HFFc6 (cell line): ENCODE measurements at regions not wholly inside any gene's neighbourhood (a gene's known extent, or its start where the extent isn't known, plus 50 kb on each side); places are given as distances from the start of the nearest gene placed in this dataset.
"Not testable (repeated sequence)": the region's sequence is repeated elsewhere in the genome, so short reads cannot be mapped to it uniquely, and the experiment has no call there.

Experiments used
- DNase-seq: peaks from one replicate; pipeline ENCODE4 v3.0.0-alpha.2; 2018
- H3K27ac Mint-ChIP-seq: 2 replicates; pipeline ENCODE4 v1.8.0; 2020; ENCODE audit warnings: mild to moderate bottlenecking, mixed read lengths
- H3K27me3 Mint-ChIP-seq: 2 replicates; pipeline ENCODE4 v1.8.0; 2021; ENCODE audit warnings: mild to moderate bottlenecking, moderate library complexity, mixed read lengths; ENCODE audit not compliant: insufficient read depth
- H3K36me3 Mint-ChIP-seq: 2 replicates; pipeline ENCODE4 v1.8.0; 2021; ENCODE audit warnings: low read depth, mixed read lengths
- H3K4me1 Mint-ChIP-seq: 2 replicates; pipeline ENCODE4 v1.8.0; 2020; ENCODE audit warnings: low read depth, mixed read lengths
- H3K4me3 Mint-ChIP-seq: 2 replicates; pipeline ENCODE4 v1.8.0; 2020; ENCODE audit warnings: mild to moderate bottlenecking, moderate library complexity, mixed read lengths
- H3K9me3 Mint-ChIP-seq: 2 replicates; pipeline ENCODE4 v1.8.0; 2020; ENCODE audit warnings: mild to moderate bottlenecking, mixed read lengths

GRCh38 chr9:42288865-42289229 lies 105.4 kb downstream of the SPATA31A6 start:
- not testable (repeated sequence) for H3K4me1 Mint-ChIP-seq, H3K36me3 Mint-ChIP-seq, DNase-seq, H3K27ac Mint-ChIP-seq, H3K4me3 Mint-ChIP-seq, H3K27me3 Mint-ChIP-seq
- peaks cover 16% of the 10 kb centered on the region for H3K9me3 Mint-ChIP-seq

- not testable (repeated sequence) for H3K36me3 Mint-ChIP-seq, H3K27ac Mint-ChIP-seq, H3K4me3 Mint-ChIP-seq, H3K9me3 Mint-ChIP-seq, H3K4me1 Mint-ChIP-seq, DNase-seq, H3K27me3 Mint-ChIP-seq
Measured at GRCh38 chr9:42300124-42300523, 116.7 kb downstream of the SPATA31A6 start.

- not testable (repeated sequence) for H3K36me3 Mint-ChIP-seq, H3K4me3 Mint-ChIP-seq, H3K27me3 Mint-ChIP-seq, H3K9me3 Mint-ChIP-seq, H3K4me1 Mint-ChIP-seq, DNase-seq, H3K27ac Mint-ChIP-seq
Measured at GRCh38 chr9:42306625-42307024, 123.2 kb downstream of the SPATA31A6 start.

- H3K27ac Mint-ChIP-seq, H3K36me3 Mint-ChIP-seq, H3K4me3 Mint-ChIP-seq, H3K27me3 Mint-ChIP-seq, DNase-seq, H3K9me3 Mint-ChIP-seq, H3K4me1 Mint-ChIP-seq: not testable (repeated sequence)
Measured at GRCh38 chr9:42307449-42307848, 124.0 kb downstream of the SPATA31A6 start.

- not testable (repeated sequence) for DNase-seq, H3K4me1 Mint-ChIP-seq, H3K27me3 Mint-ChIP-seq, H3K9me3 Mint-ChIP-seq, H3K36me3 Mint-ChIP-seq, H3K27ac Mint-ChIP-seq, H3K4me3 Mint-ChIP-seq
Measured at GRCh38 chr9:42310972-42311371, 127.5 kb downstream of the SPATA31A6 start.

- H3K27me3 Mint-ChIP-seq, H3K9me3 Mint-ChIP-seq, H3K27ac Mint-ChIP-seq, DNase-seq, H3K36me3 Mint-ChIP-seq, H3K4me3 Mint-ChIP-seq, H3K4me1 Mint-ChIP-seq: not testable (repeated sequence)
Measured at GRCh38 chr9:42316026-42316425, 132.6 kb downstream of the SPATA31A6 start.

GRCh38 chr9:42317677-42318076 lies 134.2 kb downstream of the SPATA31A6 start:
- not testable (repeated sequence) for H3K27ac Mint-ChIP-seq, DNase-seq, H3K27me3 Mint-ChIP-seq, H3K36me3 Mint-ChIP-seq, H3K9me3 Mint-ChIP-seq, H3K4me1 Mint-ChIP-seq, H3K4me3 Mint-ChIP-seq

GRCh38 chr9:42323084-42323809 lies 139.8 kb downstream of the SPATA31A6 start:
- not testable (repeated sequence) for H3K27ac Mint-ChIP-seq, H3K9me3 Mint-ChIP-seq, DNase-seq, H3K4me1 Mint-ChIP-seq, H3K27me3 Mint-ChIP-seq, H3K4me3 Mint-ChIP-seq, H3K36me3 Mint-ChIP-seq

- not testable (repeated sequence) for H3K9me3 Mint-ChIP-seq, H3K4me3 Mint-ChIP-seq, H3K4me1 Mint-ChIP-seq
Measured at GRCh38 chr9:42325142-42325541, 141.7 kb downstream of the SPATA31A6 start.

GRCh38 chr9:42325561-42325960 lies 142.1 kb downstream of the SPATA31A6 start:
- not testable (repeated sequence) for H3K27me3 Mint-ChIP-seq, H3K4me3 Mint-ChIP-seq, H3K27ac Mint-ChIP-seq, H3K4me1 Mint-ChIP-seq, DNase-seq, H3K36me3 Mint-ChIP-seq, H3K9me3 Mint-ChIP-seq

More at GRCh38 chr9:42325142-42325541, 141.7 kb downstream of the SPATA31A6 start:
- H3K36me3 Mint-ChIP-seq, DNase-seq, H3K27ac Mint-ChIP-seq, H3K27me3 Mint-ChIP-seq: not testable (repeated sequence)

GRCh38 chr9:42326482-42326881 lies 143.0 kb downstream of the SPATA31A6 start:
- not testable (repeated sequence) for H3K4me1 Mint-ChIP-seq

GRCh38 chr9:42335342-42335741 lies 151.9 kb downstream of the SPATA31A6 start:
- H3K4me3 Mint-ChIP-seq, H3K4me1 Mint-ChIP-seq, DNase-seq, H3K27me3 Mint-ChIP-seq, H3K27ac Mint-ChIP-seq, H3K36me3 Mint-ChIP-seq: not testable (repeated sequence)
- H3K9me3 Mint-ChIP-seq = peaks cover 11% of the 10 kb centered on the region

More at GRCh38 chr9:42326482-42326881, 143.0 kb downstream of the SPATA31A6 start:
- DNase-seq, H3K36me3 Mint-ChIP-seq, H3K4me3 Mint-ChIP-seq, H3K27me3 Mint-ChIP-seq, H3K27ac Mint-ChIP-seq: not testable (repeated sequence)
- H3K9me3 Mint-ChIP-seq = peaks cover 13% of the 10 kb centered on the region

GRCh38 chr9:42335984-42336657 lies 152.7 kb downstream of the SPATA31A6 start:
- DNase-seq, H3K9me3 Mint-ChIP-seq, H3K27me3 Mint-ChIP-seq, H3K36me3 Mint-ChIP-seq, H3K4me1 Mint-ChIP-seq, H3K4me3 Mint-ChIP-seq, H3K27ac Mint-ChIP-seq: not testable (repeated sequence)

GRCh38 chr9:42338275-42338674 lies 154.8 kb downstream of the SPATA31A6 start:
- H3K27ac Mint-ChIP-seq, H3K27me3 Mint-ChIP-seq, DNase-seq, H3K9me3 Mint-ChIP-seq, H3K36me3 Mint-ChIP-seq, H3K4me1 Mint-ChIP-seq, H3K4me3 Mint-ChIP-seq: not testable (repeated sequence)
